ENCODE measurements at regions not wholly inside any gene's neighbourhood (a gene's known extent, or its start where the extent isn't known, plus 50 kb on each side); places are given as distances from the start of the nearest gene placed in this dataset.

- TF ChIP-seq ZBTB40 (IDR thresholded peaks at IDR 0.05) (no peak), ZBTB40 (CRISPR knock-in tag; IDR thresholded peaks at IDR 0.05) (no peak), HNRNPUL1 (IDR thresholded peaks at IDR 0.05; ENCODE audit: low read depth, low read length) (no peak), ZSCAN25 (CRISPR knock-in tag; IDR thresholded peaks at IDR 0.05) (no peak), RFXANK (CRISPR knock-in tag; IDR thresholded peaks at IDR 0.05) (no peak), TOPORS (CRISPR knock-in tag; IDR thresholded peaks at IDR 0.05) (no peak), CSRNP2 (CRISPR knock-in tag; conservative IDR thresholded peaks at IDR 0.05; ENCODE audit: low read depth) (no peak), IKZF1 (IDR thresholded peaks at IDR 0.05) (no peak), SCMH1 (CRISPR knock-in tag; IDR thresholded peaks at IDR 0.05; ENCODE audit: borderline replicate concordance) (no peak)
Measured at GRCh38 chr18:34444622-34445021, 219.9 kb upstream of the NOL4 start (continued).
